H9 (cell line): ENCODE measurements at regions not wholly inside any gene's neighbourhood (a gene's known extent, or its start where the extent isn't known, plus 50 kb on each side); places are given as distances from the start of the nearest gene placed in this dataset.

ENCODE experiments used
- DNase-seq: peaks from one replicate; pipeline ENCODE4 v3.0.0-alpha.2; 2017
- H2AFZ ChIP-seq: one replicate; pipeline ENCODE4 v1.6.1; 2013; ENCODE audit warnings: mild to moderate bottlenecking, low read length, control low read depth, moderate library complexity
- H2AK5ac ChIP-seq: 2 replicates; pipeline ENCODE4 v1.6.1; 2013; ENCODE audit warnings: low read length, control low read depth, mixed read lengths; ENCODE audit not compliant: insufficient read length
- H2BK120ac ChIP-seq: one replicate; pipeline ENCODE4 v1.6.1; 2013; ENCODE audit warnings: low read depth, mild to moderate bottlenecking, low read length, control low read depth, inconsistent platforms; ENCODE audit not compliant: poor library complexity, severe bottlenecking
- H2BK12ac ChIP-seq: 2 replicates; pipeline ENCODE4 v1.6.1; 2013; ENCODE audit warnings: low read length, control low read depth, mixed read lengths, low read depth; ENCODE audit not compliant: insufficient read length
- H2BK15ac ChIP-seq: 2 replicates; pipeline ENCODE4 v1.6.1; 2013; ENCODE audit warnings: low read depth, low read length, control low read depth
- H2BK20ac ChIP-seq: one replicate; pipeline ENCODE4 v1.6.1; 2013; ENCODE audit warnings: low read depth, mild to moderate bottlenecking, low read length, control low read depth, inconsistent platforms; ENCODE audit not compliant: poor library complexity, severe bottlenecking
- H2BK5ac ChIP-seq: 2 replicates; pipeline ENCODE4 v1.6.1; 2013; ENCODE audit warnings: low read length, control low read depth, mixed read lengths; ENCODE audit not compliant: insufficient read length
- H3K14ac ChIP-seq: 2 replicates; pipeline ENCODE4 v1.6.1; 2013; ENCODE audit warnings: low read length, control low read depth; ENCODE audit not compliant: insufficient read depth
- H3K18ac ChIP-seq: 2 replicates; pipeline ENCODE4 v1.6.1; 2013; ENCODE audit warnings: low read depth, mild to moderate bottlenecking, mixed read lengths, low read length, control low read depth; ENCODE audit not compliant: insufficient read length
- H3K23ac ChIP-seq: 2 replicates; pipeline ENCODE4 v1.6.1; 2013; ENCODE audit warnings: low read length, control low read depth, mixed read lengths, low read depth; ENCODE audit not compliant: insufficient read length
- H3K23me2 ChIP-seq: 2 replicates; pipeline ENCODE4 v1.6.1; 2013; ENCODE audit warnings: low read depth, mild to moderate bottlenecking, mixed read lengths, low read length, control low read depth; ENCODE audit not compliant: insufficient read length, poor library complexity, severe bottlenecking
- H3K27ac ChIP-seq: 2 replicates; pipeline ENCODE4 v1.5.1; 2013; ENCODE audit warnings: low read length, control low read depth, mixed read lengths, low read depth; ENCODE audit not compliant: insufficient read length
- H3K27me3 ChIP-seq: 2 replicates; pipeline ENCODE4 v1.6.1; 2013; ENCODE audit warnings: low read length, control low read depth, inconsistent platforms; ENCODE audit not compliant: insufficient read depth
- H3K4ac ChIP-seq: 2 replicates; pipeline ENCODE4 v1.6.1; 2013; ENCODE audit warnings: low read depth, mild to moderate bottlenecking, control low read depth, inconsistent platforms, low read length, moderate library complexity
- H3K4me1 ChIP-seq: 2 replicates; pipeline ENCODE4 v1.6.1; 2013; ENCODE audit warnings: low read length, control low read depth, inconsistent platforms; ENCODE audit not compliant: insufficient read depth
- H3K4me2 ChIP-seq: 2 replicates; pipeline ENCODE4 v1.6.1; 2013; ENCODE audit warnings: low read length, control low read depth, mixed read lengths; ENCODE audit not compliant: insufficient read length, insufficient read depth
- H3K56ac ChIP-seq: 2 replicates; pipeline ENCODE4 v1.6.1; 2013; ENCODE audit warnings: low read depth, mild to moderate bottlenecking, mixed read lengths, low read length, control low read depth; ENCODE audit not compliant: insufficient read length
- H3K79me1 ChIP-seq: 2 replicates; pipeline ENCODE4 v1.6.1; 2013; ENCODE audit warnings: low read depth, mild to moderate bottlenecking, moderate library complexity, low read length, control low read depth, inconsistent platforms; ENCODE audit not compliant: insufficient read depth, poor library complexity, severe bottlenecking
- H3K79me2 ChIP-seq: 2 replicates; pipeline ENCODE4 v1.6.1; 2013; ENCODE audit warnings: low read length, control low read depth, inconsistent platforms; ENCODE audit not compliant: insufficient read depth
- H3K9ac ChIP-seq: 2 replicates; pipeline ENCODE4 v1.6.1; 2013; ENCODE audit warnings: low read length, control low read depth, mixed read lengths; ENCODE audit not compliant: insufficient read length; ENCODE audit errors: extremely low read depth
- H3K9me3 ChIP-seq: one replicate; pipeline ENCODE4 v1.6.1; 2013; ENCODE audit warnings: low read depth, low read length, inconsistent platforms; ENCODE audit not compliant: control insufficient read depth
- H3T11ph ChIP-seq: one replicate; pipeline ENCODE4 v1.6.1; 2013; ENCODE audit warnings: mild to moderate bottlenecking, low read length, control low read depth, inconsistent platforms
- H4K20me1 ChIP-seq: one replicate; pipeline ENCODE4 v1.6.1; 2013; ENCODE audit not compliant: control insufficient read depth, insufficient read length, insufficient read depth
- H4K5ac ChIP-seq: 2 replicates; pipeline ENCODE4 v1.6.1; 2013; ENCODE audit warnings: low read depth, mild to moderate bottlenecking, mixed read lengths, low read length, control low read depth; ENCODE audit not compliant: insufficient read length
- H4K8ac ChIP-seq: replicated peaks from 2 replicates; pipeline ENCODE4 v1.6.1; 2013; ENCODE audit warnings: low read length, control low read depth, mixed read lengths, low read depth; ENCODE audit not compliant: insufficient read length
- H4K91ac ChIP-seq: 2 replicates; pipeline ENCODE4 v1.6.1; 2013; ENCODE audit warnings: low read depth, mild to moderate bottlenecking, moderate library complexity, mixed read lengths, low read length, control low read depth; ENCODE audit not compliant: insufficient read length
- H3K27ac Mint-ChIP-seq, 3 experiments: 2 replicates in 2 of 3; 3 replicates in 1 of 3; pipeline ENCODE4 v1.8.0; 2020 to 2021; ENCODE audit warnings: mixed read lengths in 3 of 3, mild to moderate bottlenecking in 1 of 3, moderate library complexity in 1 of 3
- H3K27me3 Mint-ChIP-seq: 2 replicates; pipeline ENCODE4 v1.8.0; 2021; ENCODE audit warnings: low read depth, mild to moderate bottlenecking, moderate library complexity, mixed read lengths
- H3K36me3 Mint-ChIP-seq, 3 experiments: 2 replicates in 2 of 3; 3 replicates in 1 of 3; pipeline ENCODE4 v1.8.0; 2020 to 2021; ENCODE audit warnings: low read depth in 3 of 3, mixed read lengths in 3 of 3; ENCODE audit not compliant: insufficient read depth in 1 of 3
- H3K4me1 Mint-ChIP-seq, 2 experiments: 2 replicates each; pipeline ENCODE4 v1.8.0; 2020; ENCODE audit warnings: mixed read lengths in 2 of 2
- H3K4me3 Mint-ChIP-seq, 2 experiments: 2 replicates in 1 of 2; 3 replicates in 1 of 2; pipeline ENCODE4 v1.8.0; 2020 to 2021; ENCODE audit warnings: mild to moderate bottlenecking in 2 of 2, mixed read lengths in 2 of 2, moderate library complexity in 1 of 2
- H3K9me3 Mint-ChIP-seq, 2 experiments: 2 replicates in 1 of 2; 3 replicates in 1 of 2; pipeline ENCODE4 v1.8.0; 2020; ENCODE audit warnings: mild to moderate bottlenecking in 2 of 2, mixed read lengths in 2 of 2, moderate library complexity in 1 of 2
- WGBS: extraction: QIAGEN DNeasy Blood & Tissue Kit; methylation state at CpG from one replicate; pipeline ENCODE4 v1.1.7; 2013; ENCODE audit warnings: missing lambda C conversion rate, low lambda C conversion rate, mixed read lengths; ENCODE audit not compliant: insufficient read length; ENCODE audit errors: extremely low coverage; 5-methylcytosine and 5-hydroxymethylcytosine counted together
- TF ChIP-seq, protein P1 (sequence below): fragments of 200-600 bp; sonication (generic); conservative IDR thresholded peaks from 3 replicates; pipeline ENCODE4 v1.8.0; 2021; ENCODE audit warnings: antibody characterized with exemption, mild to moderate bottlenecking

DNA sequence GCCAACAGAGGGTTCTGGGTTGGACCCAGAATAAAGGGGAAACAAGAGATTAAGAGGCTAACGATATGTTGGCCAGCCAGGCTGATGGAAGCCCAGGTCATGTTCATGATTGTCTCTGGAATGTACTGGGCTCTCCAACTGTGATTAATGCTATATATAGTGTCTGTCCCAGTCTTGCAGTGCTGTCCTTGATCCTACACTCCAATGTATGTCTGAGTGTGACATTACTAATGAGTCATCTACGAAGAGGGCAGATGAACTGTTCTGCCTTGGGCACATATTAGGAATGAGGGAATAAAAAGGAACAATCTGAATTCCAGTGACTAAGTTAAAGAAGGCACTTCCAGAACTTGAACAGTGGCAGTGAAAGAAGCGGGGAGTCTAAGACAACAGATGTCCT, 142.1 kb downstream of the PDGFRA start:
- no peak overlapping the region for H2AFZ ChIP-seq
- Mint-ChIP-seq H3K27ac (no peak overlapping the region), H3K4me3 (no peak overlapping the region), H3K27me3 (no peaks in the 10 kb centered on the region; the same call in 1 of the 2 replicates), H3K9me3 (no peaks in the 10 kb centered on the region), H3K36me3 (no peaks in the 10 kb centered on the region), H3K4me1 (peaks cover 4 to 5% of the 10 kb centered on the region in 2 experiments; a peak in 3 of 4 replicates)
- H3K27me3 ChIP-seq, result no peaks in the 10 kb centered on the region
- H4K91ac ChIP-seq, result no peak overlapping the region
- H3K18ac ChIP-seq, result no peak overlapping the region
- no peak overlapping the region for H3K9ac ChIP-seq
- WGBS, result no CpG with 5 or more reads among the region's 3 CpGs
- H2BK120ac ChIP-seq, result no peak overlapping the region
- H3K79me1 ChIP-seq, result no peaks in the 10 kb centered on the region
- H3K9me3 ChIP-seq, result no peaks in the 10 kb centered on the region
- H3K4me1 ChIP-seq, result no peaks in the 10 kb centered on the region
- TF ChIP-seq, protein P1, sequence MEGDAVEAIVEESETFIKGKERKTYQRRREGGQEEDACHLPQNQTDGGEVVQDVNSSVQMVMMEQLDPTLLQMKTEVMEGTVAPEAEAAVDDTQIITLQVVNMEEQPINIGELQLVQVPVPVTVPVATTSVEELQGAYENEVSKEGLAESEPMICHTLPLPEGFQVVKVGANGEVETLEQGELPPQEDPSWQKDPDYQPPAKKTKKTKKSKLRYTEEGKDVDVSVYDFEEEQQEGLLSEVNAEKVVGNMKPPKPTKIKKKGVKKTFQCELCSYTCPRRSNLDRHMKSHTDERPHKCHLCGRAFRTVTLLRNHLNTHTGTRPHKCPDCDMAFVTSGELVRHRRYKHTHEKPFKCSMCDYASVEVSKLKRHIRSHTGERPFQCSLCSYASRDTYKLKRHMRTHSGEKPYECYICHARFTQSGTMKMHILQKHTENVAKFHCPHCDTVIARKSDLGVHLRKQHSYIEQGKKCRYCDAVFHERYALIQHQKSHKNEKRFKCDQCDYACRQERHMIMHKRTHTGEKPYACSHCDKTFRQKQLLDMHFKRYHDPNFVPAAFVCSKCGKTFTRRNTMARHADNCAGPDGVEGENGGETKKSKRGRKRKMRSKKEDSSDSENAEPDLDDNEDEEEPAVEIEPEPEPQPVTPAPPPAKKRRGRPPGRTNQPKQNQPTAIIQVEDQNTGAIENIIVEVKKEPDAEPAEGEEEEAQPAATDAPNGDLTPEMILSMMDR, result no peak
- no peak overlapping the region for H3K23ac ChIP-seq
- no peaks in the 10 kb centered on the region for H4K20me1 ChIP-seq
- no peak overlapping the region for H3T11ph ChIP-seq
- no peak overlapping the region for H2BK20ac ChIP-seq
- H4K5ac ChIP-seq, result no peak overlapping the region
- no peak overlapping the region for H2BK5ac ChIP-seq
- H3K23me2 ChIP-seq, result no peaks in the 10 kb centered on the region
- no peak overlapping the region for H2BK12ac ChIP-seq
- H3K56ac ChIP-seq, result no peak overlapping the region
- no peak overlapping the region for H3K4me2 ChIP-seq
- H3K79me2 ChIP-seq, result no peaks in the 10 kb centered on the region
- no peak overlapping the region for H3K4ac ChIP-seq
- no peak for DNase-seq
- H3K27ac ChIP-seq, result no peak overlapping the region
- no peak overlapping the region for H2BK15ac ChIP-seq
- H2AK5ac ChIP-seq, result no peak overlapping the region
- H3K14ac ChIP-seq, result no peak overlapping the region
- no peak overlapping the region for H4K8ac ChIP-seq
